HG03045 (cell line): ENCODE measurements at regions not wholly inside any gene's neighbourhood (a gene's known extent, or its start where the extent isn't known, plus 50 kb on each side); places are given as distances from the start of the nearest gene placed in this dataset.
"Not testable (repeated sequence)": the region's sequence is repeated elsewhere in the genome, so short reads cannot be mapped to it uniquely, and the experiment has no call there.

Experiments
- ATAC-seq: cut with Tn5 transposase; IDR thresholded peaks from one replicate; pipeline ENCODE4 v1.9.1; 2021; ENCODE audit warnings: mild to moderate bottlenecking, moderate library complexity; ENCODE audit not compliant: unreplicated experiment

DNA sequence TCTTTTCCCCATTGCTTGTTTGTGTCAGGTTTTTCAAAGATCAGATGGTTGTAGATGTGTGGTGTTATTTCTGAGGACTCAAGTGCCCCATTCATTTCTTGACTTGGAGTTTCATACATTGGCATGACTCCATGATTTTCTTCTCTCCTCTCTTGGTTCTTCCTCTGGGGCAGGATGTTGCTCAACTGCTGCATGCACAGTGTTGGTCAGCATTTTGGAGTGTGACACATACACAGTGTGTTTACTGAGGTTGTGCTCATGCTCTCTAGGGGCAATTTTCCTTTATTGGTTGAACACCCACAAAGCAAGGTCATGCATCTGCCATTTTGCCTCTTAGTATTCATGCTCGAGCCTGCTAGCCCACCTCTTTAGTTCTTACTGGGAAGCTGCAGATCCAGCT is 1993.8 kb downstream of the ARAP2 start:
- no peak for ATAC-seq

DNA sequence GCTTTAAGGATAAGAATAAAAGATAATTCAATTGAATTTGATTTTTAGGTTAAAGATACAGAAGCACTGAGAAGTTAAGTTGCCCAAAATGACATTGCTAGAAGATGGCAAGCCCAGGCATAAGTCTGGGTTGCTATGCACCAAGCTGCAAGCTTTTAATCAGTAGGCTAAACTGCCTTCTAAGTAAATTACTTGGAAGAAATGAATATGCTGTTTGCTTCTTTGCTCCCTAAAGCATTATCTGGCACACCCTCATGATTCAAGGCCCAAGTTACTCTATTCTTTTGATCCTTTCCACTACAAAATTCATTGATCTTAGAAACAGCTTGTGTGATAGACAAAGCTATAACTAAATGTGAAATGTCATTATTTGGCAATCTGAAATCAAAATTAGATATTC is 1991.1 kb downstream of the ARAP2 start:
- no peak for ATAC-seq

DNA sequence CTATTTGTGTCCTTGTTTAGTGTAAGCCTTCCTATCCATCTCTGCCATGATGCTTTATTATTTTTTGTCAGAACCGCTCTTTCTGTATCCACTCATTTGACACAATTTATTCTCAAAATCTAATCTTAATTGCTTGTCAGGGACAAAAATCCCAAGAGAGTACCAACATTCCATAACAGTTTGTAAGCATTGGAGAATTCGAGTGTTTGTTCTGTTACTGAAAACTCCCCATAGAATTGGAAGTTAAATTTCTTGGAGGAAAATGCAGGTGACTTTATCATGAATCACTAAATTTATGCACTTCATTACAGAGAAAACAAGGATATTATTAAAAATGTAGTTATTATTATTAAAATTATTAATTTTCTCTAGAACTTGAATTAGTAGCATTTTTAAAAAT is 1986.1 kb downstream of the ARAP2 start:
- ATAC-seq: no peak

DNA sequence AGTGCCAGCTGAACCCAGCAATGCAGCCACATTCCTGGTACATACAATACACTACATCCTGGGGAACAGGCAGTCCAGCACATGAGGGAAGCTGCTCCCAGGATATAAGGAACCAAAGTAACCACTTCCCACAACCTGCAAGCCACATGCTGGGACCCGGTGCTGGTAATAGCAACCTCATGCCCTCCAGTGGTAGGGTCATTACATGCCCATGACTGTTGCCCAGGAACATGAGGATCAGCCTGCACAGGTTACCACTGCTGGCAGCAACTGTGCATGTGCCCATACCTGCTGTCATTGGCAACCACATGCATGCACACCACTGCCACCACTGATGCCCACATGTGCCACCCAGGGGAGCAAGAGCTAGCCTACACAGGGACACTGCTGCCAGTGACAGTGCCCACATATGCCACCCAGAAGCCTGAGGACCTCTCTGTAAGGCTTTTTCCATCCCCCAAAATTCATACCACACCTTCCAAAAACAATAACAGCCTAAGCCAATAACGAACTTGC is 1982.5 kb downstream of the ARAP2 start:
- no peak for ATAC-seq

DNA sequence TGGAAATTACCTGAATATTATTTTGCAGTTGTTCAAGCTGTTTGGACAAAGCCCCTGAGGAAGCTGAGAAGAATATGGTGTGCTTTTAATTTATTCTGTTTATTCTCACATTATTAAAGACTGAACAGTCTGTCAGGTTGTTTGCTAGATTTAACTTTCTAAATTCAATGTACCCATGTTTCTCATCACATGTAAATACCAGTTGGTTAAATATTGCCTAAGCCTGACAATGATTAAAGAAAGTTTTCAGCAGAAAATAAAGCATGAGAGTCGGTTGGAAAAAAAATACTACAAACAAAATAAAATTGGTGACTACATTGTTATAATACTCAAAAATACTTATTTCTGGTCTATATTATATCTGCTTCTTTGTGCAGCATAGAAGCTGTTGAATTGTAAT is 1974.7 kb downstream of the ARAP2 start:
- no peak for ATAC-seq

DNA sequence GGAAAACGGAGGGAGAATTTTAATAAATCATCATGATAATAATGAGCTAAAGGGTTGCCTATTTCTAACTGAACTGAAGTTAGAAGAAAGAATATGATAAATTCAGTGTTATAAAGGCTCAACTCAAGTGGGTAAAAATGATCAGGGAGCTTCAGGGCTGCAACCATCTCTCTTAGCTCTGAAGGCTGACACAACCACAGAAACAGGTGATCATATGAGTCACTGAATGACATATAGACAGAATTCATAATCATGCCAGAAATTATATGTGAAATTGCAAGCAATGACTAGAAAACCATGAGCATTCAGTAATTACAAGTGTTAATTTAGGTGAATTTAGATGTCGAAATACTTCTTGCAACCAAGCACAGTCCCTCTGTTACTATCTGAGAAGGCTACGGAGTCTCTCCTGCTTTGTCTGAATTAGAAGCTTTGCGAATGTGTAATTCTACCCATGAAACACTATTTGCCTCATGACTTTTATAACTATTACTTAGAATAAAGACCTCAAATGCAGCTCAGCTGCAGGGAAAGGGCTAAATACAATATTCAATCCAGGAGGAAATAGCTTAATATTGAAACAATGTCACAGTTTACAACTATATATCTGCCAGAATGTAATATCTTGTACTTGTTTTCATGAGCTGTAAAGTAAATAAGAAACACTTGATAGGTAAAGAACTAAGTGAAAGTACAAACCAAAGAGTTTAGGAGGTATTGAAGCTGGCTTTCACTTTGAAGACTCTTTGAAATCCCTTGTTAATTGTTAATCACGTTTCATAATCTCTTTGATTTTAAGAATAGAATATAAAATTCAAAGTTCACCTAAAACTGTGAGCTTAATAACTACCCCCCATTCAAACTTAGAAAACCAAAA is 1972.6 kb downstream of the ARAP2 start:
- no peak for ATAC-seq

DNA sequence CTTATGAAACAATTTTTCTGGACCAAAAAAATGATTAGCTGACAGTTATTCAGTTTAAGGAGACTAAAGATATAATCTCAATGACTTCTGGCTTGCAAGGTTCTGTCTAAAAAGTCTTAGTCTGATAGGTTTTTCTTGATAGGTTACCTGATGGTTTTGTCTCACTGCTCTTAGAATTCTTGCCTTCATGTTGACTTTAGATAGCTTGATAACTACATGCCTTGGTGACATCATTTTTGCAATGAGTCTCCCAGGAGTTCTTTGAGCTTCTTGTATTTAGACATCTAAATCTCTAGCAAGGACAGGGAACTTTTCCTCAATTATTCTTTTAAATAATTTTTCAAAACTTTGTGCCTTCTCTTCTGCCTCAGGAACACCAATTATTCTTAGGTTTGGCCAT is 1965.3 kb downstream of the ARAP2 start:
- no peak for ATAC-seq

DNA sequence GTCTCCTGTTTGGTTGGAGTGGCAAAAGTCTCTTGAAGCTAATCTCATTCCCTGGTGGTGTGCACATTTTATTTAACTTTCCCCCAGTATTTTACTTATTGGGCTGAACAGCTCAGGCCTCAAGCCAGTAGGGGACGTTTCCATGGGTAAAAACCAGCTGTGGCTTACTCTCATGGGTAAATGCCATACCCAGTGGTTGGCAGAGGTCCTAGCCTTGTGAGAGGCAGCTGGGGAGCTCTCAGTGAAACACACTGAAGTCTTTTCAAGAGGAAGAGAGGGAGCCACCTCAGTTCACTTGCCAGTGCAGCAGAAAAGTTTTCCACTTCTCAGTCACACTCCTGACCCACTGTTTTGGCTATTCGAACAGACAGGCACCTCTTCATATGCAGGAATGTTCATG is 1964.2 kb downstream of the ARAP2 start:
- no peak for ATAC-seq

DNA sequence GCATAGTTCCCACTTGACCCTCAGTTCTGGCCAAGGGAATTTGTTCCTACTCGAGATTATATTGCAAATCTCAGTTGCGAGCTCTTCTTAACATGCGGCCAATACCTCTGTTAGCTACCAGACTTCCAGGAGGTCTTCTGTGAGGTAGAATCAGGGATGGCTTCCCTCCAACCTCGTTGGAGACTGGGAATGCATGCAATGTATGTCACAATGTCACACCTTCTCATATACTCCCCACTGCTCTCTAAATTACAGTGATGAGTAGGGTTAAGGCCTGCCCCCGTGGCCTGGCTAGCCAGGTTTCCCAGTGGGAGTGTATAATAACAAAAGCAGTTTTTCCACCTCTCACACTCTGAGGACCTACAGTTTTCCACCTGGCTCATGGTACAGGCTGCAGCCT is 1962.5 kb downstream of the ARAP2 start:
- ATAC-seq: no peak

DNA sequence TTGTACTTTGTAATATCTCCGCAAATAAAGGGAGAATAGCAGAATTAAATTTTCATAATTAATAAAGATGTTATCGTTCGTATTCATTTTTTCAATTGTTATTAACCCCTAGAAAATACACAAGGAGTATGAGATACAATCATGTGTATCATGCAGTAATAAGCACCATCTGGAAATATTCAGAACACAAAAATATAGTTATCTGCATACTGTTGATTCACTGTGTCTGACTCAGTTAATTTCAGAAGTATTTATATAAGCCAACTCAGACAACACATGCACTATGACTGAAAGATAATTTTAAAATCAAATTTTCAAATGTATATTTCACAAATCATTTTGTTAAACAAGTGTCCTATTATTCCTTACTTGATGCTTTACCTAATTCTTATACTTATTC is 1954.8 kb downstream of the ARAP2 start:
- ATAC-seq: no peak

DNA sequence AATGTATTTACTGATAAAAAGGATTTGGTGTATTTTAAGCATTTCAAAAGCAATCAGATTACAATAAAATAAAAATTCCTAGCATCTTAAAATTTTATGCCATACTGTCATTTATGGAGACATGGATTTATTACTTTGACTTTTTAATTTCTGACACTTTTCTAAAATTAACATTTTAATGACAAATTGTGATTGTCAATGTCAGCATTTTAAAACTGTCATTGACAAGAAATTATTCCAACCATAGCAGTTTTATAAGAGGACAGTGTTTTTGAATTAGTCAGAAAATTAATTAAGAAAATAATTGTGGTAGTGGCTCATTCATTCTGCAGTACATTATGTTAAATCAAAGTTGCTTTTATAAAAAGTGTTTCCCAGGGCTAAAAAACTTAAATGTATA is 1954.4 kb downstream of the ARAP2 start:
- no peak for ATAC-seq

DNA sequence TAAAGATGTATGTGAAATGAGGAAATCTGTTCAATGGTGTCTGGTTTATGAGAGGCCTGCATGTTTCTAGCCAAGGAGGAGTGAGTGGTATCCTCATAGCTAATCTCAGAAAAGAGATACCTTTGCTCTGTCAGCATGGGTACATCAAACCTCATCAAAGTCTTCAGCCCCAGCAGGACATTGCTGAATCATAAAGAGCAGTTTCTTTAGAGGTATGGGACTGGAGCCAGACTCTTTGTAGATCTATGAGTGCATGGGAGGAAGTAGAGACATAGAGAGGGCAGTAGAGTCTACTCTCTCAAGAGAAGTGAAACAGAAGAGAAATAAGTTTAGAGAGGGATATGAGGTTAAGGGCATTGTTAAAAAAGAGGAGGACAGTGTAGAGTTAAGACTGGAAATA is 1950.9 kb downstream of the ARAP2 start:
- ATAC-seq: no peak

DNA sequence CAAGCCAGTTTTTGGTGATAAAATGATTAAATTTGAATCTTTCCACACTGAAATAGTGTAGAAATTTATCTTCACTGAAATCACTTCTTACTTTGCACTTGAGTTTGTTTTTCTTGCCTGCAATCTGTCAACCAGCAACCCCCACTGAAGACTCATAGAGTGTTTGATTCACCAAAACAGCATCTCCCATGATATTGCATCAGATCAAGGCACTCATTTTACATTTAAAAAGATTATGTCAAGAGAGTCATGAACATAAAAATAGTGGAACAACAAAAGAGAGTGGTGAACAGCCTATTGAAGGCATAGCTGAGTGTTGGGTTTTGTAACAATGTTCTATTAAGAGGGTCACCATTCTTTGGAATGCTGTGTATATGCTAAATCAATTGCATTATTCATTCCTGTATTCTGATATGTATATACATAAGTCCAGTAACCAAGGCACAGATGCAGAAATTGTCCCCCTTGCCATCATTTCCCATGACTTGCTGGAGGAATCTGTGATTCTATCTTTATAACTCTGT is 1934.9 kb downstream of the ARAP2 start:
- ATAC-seq: no peak

DNA sequence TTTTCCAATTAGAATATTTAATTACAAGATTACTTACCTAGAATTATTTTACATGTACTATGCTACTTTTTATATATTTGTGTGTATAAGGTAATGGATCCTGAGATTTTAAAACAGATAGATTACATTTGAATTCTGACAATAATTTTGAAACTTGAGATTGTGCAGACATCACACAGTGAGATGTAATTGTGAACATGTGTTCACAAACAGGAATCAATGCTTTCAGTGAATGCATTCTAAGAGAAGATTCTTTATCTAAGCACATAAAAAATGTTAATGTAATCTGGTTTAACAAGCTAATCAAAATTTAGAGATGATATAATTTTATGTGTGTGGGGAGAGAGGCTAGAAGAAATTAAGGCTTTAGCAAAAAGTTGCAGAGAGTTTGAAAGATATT is 1925.5 kb downstream of the ARAP2 start:
- no peak for ATAC-seq

DNA sequence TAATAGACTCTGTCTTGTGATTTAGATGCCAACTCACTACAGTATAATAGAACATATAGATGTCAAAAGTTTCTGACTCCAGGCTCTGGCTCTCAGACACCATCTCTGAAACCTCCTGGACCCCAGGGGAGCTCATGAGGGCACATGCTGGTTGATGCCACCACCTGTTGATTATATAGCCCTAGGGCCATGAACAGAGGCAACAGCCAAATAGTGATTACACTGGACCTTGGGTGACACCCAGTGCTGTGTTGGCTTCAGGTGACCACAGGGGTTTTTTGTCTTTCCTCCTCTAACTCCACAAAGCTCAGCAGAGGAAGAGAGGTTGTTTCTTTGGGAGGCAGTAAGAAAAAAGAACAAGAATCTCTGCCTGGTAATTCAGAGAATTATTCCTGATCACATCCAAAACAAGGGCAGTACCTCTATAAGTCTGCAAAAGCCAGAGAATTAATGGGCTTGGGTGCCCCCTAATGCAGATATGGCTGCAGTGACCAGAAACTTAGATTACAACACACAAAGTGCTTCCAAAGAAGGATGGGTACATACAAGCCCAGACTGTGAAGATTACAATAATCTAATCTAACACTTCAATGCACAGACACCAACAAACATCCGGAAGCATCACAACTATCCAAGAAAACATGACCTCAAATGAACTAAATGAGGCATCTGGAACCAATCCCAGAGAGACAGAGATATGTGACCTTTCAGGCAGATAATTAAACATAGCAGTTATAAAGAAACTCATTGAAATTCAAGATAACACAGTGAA is 1920.6 kb downstream of the ARAP2 start:
- ATAC-seq: no peak

DNA sequence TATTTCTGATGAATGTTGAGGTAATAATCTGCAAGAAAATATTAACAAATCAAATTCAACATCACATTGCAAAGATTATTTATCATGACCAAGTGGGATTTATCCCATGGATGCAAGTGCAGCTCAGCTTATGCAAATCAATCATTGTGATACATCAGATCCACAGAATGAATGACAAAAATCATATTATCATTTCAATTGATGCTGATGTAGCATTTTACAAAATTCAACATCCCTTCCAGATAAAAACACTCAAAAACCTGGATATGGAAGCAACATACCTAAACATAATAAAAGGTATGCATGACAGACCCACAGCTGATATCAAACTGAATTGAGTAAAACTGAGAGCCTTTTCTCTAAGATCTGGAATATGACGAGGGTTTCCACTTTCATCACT is 1915.4 kb downstream of the ARAP2 start:
- no peak for ATAC-seq

DNA sequence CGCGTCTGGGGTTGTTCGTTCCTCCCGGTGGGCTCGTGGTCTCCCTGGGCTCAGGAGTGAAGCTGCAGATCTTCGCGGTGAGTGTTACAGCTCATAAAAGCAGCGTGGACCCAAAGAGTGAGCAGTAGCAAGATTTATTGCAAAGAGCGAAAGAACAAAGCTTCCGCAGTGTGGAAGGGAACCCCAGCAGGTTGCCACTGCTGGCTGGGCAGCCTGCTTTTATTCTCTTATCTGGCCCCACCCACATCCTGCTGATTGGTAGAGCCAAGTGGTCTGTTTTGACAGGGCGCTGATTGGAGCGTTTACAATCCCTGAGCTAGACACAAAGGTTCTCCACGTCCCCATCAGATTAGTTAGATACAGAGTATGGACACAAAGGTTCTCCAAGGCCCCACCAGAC is 1909.2 kb downstream of the ARAP2 start:
- ATAC-seq: not testable (repeated sequence)

DNA sequence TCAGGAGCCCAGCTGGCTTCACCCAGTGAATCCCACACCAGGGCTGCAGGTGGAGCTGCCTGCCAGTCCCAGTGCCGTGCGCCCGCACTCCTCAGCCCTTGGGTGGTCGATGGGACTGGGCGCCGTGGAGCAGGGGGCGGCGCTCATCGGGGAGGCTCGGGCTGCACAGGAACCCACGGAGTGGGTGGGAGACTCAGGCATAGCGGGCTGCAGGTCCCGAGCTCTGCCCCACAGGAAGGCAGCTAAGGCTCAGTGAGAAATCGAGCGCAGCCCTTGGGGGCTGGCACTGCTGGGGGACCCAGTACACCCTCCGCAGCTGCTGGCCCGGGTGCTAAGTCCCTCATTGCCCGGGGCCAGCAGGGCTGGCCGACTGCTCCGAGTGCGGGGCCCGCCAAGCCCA is 1908.8 kb downstream of the ARAP2 start:
- ATAC-seq: not testable (repeated sequence)

DNA sequence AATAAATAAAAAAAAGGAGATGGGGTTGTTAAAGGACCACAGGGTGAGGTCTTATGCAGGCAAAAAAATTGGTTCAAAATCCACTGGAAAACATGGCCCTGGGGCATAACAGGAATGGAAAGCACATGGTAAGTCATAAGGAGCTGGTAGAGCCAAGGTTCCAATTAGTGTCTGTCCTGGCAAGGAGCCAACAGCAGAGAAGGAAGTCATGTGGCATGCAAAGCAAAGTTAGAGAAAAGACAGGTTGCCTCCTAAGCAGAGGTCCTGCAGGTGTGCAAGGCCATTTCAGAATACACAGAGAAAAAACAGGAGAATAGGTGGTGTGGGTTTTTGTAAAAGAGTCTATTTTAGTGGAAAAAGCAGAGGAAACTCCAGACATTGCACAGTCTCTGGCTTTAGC is 1881.7 kb downstream of the ARAP2 start:
- no peak for ATAC-seq

DNA sequence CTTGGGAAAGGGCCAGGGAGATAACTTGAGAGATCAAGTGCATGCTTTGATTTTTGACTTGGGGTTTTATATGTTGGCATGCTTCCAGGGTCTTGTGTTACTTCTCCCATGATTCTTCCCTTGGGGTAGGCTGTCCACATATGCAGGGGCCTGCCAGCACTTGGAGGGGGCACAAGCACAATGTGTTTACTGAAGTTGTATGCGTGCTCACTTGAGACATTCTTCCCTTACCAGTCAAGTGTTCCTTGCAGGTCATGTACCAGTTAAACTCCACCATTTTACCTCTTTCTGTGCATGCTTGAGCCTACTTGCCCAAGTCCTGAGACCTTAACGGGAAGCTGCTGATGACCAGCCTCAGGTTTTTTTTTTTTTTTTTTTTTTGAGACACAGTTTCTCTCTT is 1880.5 kb downstream of the ARAP2 start:
- no peak for ATAC-seq

DNA sequence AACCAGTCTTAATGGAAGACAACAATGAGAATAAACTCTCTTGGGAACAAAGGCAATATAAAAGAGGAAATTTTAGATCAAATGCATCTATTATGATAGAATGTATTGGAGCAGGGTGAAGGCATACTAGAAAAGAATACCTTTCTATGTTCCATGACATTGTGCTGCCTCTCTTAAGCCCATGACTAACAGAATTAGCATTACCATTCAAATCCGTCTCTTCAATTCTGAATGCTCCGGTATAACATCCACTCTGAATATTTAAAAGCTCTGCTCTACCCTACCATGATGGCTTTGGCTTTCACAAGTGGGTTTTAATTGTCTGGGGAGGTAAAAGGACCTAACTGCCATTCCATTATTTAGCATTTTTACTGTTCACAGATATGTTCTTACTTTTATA is 1878.4 kb downstream of the ARAP2 start:
- ATAC-seq: no peak

DNA sequence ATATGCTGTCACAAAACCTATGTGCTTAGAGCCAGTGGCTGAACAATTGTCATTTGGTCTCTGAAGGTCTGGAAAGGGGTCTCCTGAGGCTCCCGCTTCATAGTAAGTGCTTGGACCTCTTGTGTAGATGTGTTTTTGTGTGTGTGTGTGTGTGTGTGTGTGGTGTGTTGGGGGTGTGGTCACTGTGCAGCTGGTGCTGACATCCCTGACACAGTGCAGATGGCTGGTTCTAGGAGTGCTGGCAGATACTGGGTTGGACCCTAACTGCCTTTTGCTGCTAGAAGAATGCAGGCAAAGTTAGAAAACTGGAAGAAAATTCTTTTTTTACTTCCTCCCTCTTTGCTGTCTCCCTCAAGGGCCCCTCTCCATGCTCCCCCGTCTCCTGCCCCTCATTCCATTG is 1872.6 kb downstream of the ARAP2 start:
- ATAC-seq: no peak
